Epithelial cell of esophagus (primary cell): ENCODE measurements at regions not wholly inside any gene's neighbourhood (a gene's known extent, or its start where the extent isn't known, plus 50 kb on each side); places are given as distances from the start of the nearest gene placed in this dataset.

Experiments
- DNase-seq: peaks from one replicate; pipeline ENCODE4 v3.0.0; 2010; ENCODE audit warnings: low read depth
- H3K4me3 ChIP-seq: 2 replicates; pipeline ENCODE4 v1.5.1; 2011; ENCODE audit warnings: mild to moderate bottlenecking, low read length, control low read depth
- TF ChIP-seq, protein P1 (sequence below): IDR thresholded peaks from 2 replicates; pipeline ENCODE4 v1.5.1; 2011; ENCODE audit warnings: low read depth, mild to moderate bottlenecking, low read length, control low read depth, inconsistent platforms; ENCODE audit not compliant: insufficient read depth; ENCODE audit errors: missing control alignments

DNA sequence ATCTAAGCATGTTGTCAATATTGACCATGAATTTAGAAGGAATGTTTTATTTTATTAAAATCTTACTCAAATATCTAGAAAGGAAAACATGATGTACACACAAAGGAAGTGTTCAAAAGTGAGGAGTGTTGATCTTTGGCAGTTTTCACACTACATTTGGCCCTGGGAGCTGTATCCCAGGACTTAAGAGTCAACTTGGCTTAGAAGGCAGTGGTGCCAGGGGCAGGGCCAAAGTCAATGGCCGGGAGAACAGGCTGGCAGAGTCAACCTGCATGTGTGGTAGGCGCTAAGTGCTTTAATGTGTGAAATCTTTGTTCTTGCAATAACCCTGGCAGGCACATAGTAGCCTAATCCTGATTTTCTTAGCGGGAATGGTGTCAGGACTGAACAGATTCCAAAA, 228.4 kb downstream of the TENT4A start:
- TF ChIP-seq, protein P1, sequence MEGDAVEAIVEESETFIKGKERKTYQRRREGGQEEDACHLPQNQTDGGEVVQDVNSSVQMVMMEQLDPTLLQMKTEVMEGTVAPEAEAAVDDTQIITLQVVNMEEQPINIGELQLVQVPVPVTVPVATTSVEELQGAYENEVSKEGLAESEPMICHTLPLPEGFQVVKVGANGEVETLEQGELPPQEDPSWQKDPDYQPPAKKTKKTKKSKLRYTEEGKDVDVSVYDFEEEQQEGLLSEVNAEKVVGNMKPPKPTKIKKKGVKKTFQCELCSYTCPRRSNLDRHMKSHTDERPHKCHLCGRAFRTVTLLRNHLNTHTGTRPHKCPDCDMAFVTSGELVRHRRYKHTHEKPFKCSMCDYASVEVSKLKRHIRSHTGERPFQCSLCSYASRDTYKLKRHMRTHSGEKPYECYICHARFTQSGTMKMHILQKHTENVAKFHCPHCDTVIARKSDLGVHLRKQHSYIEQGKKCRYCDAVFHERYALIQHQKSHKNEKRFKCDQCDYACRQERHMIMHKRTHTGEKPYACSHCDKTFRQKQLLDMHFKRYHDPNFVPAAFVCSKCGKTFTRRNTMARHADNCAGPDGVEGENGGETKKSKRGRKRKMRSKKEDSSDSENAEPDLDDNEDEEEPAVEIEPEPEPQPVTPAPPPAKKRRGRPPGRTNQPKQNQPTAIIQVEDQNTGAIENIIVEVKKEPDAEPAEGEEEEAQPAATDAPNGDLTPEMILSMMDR, result no peak
- no peak for DNase-seq

DNA sequence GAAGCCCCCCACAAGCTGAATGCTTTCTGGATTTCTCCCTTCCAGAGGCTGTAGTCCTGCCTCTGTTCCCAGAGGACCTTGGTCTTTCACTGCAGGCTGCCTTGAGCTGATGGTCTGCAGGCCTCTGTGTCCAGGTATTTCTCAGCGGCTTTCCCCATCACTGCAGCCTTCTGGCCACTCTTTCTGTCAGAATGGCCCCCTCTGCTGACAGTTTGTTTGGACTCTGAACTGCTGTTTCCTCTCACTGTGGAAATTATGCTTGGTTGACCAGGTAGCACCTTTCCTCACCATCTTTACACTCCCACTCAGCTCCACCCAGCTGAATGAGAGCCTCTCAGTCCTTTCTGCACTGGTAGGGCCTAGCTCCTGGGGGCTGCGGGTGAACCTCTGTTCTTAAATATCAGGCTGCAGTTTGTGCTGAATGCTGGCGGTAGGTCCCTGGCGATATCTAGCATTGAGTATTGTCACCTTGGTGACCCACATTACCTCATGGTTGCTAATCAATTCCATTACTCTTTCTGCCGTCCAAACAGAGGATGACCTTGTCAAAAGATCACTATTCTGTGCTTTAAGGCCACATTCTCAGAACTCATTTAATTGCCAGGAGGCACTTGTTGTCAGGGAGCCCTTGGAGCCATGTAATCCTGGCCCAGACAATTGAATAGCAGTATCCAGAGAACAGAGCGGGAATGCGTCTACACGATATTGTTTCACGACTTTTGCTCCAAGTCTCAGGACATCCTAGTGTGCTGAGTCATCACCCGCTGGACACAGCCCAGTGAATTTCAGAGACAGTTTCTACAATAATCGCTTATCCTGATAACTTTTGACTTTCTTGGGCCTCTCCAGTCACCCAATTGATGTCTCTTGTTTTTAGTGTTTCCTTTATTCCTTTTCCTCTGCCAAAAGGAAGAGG, 230.2 kb downstream of the TENT4A start:
- TF ChIP-seq, protein P1, result no peak
- no peak for DNase-seq
- H3K4me3 ChIP-seq, result no peak overlapping the region

More for the DNA sequence above, 228.4 kb downstream of the TENT4A start:
- no peak overlapping the region for H3K4me3 ChIP-seq

DNA sequence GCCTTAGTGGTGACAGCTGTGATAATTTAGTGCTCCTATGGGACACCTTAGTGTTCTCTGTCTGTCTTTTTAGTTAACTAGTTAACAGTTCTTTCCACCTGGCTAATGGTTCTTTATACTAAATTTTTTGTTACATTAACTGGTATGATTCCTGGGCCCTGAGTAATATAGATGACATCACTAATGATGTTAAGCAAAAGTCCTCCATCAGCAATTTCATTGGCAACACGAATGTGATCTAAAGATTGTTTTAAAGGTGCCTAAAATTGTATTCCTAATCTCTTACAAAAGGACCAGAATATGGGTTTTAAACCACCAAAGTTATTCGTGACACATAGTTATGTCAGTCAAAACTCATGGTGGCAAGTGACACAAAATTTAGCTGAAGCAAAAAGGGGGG, 235.3 kb downstream of the TENT4A start:
- TF ChIP-seq, protein P1, result no peak
- DNase-seq, result no peak
- H3K4me3 ChIP-seq, result no peak overlapping the region

DNA sequence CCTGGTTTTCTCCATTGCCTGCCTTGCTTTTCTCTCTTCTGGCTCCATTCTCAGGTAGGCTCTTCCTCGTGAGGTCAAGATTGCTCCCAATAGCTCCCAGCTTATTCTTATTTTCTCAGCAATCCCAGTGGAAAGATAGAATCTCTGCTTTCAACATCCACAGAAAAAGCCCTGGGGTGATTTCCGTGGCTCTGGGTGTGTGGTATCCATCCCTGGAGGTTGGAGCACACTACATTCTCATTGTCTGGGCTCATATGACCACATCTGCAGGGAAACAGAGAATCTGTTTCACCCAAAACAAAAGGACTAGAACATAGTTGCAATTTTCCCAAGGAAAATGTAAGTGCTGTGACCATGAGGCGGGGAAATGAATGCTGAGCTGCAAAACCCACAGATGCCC, 236.0 kb downstream of the TENT4A start:
- TF ChIP-seq, protein P1, result no peak
- DNase-seq, result no peak
- H3K4me3 ChIP-seq, result no peak overlapping the region

DNA sequence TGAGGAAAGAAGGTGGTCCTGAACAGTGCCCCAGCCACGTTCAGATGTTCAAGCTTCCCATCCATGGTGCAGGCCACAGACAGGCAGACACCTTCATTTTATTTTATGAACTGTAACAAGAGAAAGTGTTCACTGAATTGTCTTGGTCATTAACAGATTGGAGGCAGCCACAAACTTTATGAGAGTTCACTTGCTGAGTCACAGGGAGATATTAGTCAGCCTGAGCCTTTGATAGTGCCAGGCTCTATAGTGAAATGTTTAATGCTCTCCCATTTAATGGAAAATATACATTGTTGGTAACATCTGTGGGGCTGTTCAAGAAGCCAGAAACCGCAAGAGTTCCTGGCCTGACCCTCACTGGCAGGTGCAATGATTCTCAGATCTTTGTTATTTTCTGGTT, 237.0 kb downstream of the TENT4A start:
- DNase-seq, result peak; percentile 3
- H3K4me3 ChIP-seq, result no peak overlapping the region
- TF ChIP-seq, protein P1, result no peak

DNA sequence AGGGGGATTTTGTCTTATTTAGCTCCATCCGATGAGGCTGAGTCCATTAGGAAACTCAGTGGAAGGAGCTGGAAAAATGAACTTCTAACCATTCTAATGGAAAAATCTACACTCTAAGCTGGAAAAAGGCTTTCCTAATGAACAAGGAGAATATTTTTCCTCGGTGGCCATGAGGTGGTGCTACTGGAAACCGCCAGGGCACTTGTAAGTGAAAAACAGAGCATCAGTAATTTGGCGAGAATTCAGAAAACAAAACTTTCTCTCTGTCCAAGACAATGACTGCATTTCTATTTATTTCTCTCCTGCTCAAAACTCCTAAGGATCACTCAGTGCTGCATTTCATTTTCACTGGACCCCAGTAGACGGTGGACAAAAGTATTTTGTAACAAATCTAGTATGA, 237.6 kb downstream of the TENT4A start:
- DNase-seq, result no peak
- TF ChIP-seq, protein P1, result no peak
- no peak overlapping the region for H3K4me3 ChIP-seq

DNA sequence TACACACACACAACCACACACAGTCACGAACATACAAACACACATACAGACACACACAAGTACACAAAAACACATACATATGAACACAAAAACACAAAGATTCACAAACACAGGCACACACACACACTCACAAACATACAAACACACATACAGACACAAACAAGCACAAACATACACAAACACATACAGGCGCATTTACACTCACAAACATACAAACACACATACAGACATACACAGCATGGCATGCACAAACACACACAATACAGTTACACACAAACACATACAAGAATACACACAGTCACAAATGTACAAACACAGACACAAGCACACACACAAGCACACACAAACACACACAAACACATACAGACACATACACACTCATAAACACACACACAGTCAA, 247.9 kb downstream of the TENT4A start:
- TF ChIP-seq, protein P1, result no peak
- DNase-seq, result no peak
- H3K4me3 ChIP-seq, result no peak overlapping the region
